ENCODE measurements at regions not wholly inside any gene's neighbourhood (a gene's known extent, or its start where the extent isn't known, plus 50 kb on each side); places are given as distances from the start of the nearest gene placed in this dataset.

DNA sequence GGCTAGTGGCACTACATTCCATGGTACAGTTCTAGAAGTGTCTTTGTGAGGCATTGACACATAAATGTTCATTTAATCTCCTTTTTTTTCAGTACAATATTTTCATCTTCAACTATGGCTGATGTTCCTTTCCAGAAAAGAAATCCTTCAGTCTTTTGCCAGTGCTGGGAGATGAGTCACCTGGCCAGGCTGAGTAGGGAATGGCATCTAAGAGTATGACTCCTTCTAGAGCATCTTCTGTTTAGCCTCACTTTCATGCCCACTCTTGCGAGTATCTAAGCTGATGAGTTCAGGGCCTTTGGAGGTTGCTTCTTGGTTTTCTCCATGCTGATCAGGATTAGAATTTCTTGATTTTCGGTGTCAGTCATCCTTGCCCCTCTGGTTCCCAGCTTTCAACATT lies 124.4 kb downstream of the SLC28A3 start:
- DNase-seq (ENCODE audit: low spot score) (no peak), ATAC-seq (no peak)
- Mint-ChIP-seq H3K9me3 (peaks cover 11% of the 10 kb centered on the region), H3K4me3 (no peak overlapping the region), H3K4me1 (no peaks in the 10 kb centered on the region), H3K27me3 (ENCODE audit: low read depth) (0 out of 2 replicates have a peak, but pooled peaks cover 3% of the 10 kb centered on the region), H3K36me3 (no peaks in the 10 kb centered on the region), H3K27ac (no peak overlapping the region)
- CTCF ChIA-PET, result no interaction called here
- POLR2A ChIA-PET, result no interaction called here
- TF ChIP-seq JUN (CRISPR knock-in tag; IDR thresholded peaks at IDR 0.05), result no peak
- TF ChIP-seq GABPB1 (CRISPR knock-in tag; IDR thresholded peaks at IDR 0.05), result no peak
- TF ChIP-seq, protein P1, sequence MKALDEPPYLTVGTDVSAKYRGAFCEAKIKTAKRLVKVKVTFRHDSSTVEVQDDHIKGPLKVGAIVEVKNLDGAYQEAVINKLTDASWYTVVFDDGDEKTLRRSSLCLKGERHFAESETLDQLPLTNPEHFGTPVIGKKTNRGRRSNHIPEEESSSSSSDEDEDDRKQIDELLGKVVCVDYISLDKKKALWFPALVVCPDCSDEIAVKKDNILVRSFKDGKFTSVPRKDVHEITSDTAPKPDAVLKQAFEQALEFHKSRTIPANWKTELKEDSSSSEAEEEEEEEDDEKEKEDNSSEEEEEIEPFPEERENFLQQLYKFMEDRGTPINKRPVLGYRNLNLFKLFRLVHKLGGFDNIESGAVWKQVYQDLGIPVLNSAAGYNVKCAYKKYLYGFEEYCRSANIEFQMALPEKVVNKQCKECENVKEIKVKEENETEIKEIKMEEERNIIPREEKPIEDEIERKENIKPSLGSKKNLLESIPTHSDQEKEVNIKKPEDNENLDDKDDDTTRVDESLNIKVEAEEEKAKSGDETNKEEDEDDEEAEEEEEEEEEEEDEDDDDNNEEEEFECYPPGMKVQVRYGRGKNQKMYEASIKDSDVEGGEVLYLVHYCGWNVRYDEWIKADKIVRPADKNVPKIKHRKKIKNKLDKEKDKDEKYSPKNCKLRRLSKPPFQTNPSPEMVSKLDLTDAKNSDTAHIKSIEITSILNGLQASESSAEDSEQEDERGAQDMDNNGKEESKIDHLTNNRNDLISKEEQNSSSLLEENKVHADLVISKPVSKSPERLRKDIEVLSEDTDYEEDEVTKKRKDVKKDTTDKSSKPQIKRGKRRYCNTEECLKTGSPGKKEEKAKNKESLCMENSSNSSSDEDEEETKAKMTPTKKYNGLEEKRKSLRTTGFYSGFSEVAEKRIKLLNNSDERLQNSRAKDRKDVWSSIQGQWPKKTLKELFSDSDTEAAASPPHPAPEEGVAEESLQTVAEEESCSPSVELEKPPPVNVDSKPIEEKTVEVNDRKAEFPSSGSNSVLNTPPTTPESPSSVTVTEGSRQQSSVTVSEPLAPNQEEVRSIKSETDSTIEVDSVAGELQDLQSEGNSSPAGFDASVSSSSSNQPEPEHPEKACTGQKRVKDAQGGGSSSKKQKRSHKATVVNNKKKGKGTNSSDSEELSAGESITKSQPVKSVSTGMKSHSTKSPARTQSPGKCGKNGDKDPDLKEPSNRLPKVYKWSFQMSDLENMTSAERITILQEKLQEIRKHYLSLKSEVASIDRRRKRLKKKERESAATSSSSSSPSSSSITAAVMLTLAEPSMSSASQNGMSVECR (CRISPR knock-in tag; IDR thresholded peaks at IDR 0.05; ENCODE audit: borderline replicate concordance), result no peak
- TF ChIP-seq, protein P2, sequence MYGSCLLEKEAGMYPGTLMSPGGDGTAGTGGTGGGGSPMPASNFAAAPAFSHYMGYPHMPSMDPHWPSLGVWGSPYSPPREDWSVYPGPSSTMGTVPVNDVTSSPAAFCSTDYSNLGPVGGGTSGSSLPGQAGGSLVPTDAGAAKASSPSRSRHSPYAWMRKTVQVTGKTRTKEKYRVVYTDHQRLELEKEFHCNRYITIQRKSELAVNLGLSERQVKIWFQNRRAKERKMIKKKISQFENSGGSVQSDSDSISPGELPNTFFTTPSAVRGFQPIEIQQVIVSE (CRISPR knock-in tag; IDR thresholded peaks at IDR 0.05; ENCODE audit: borderline replicate concordance), result no peak
- TF ChIP-seq MYBL2 (CRISPR knock-in tag; IDR thresholded peaks at IDR 0.05), result no peak
- TF ChIP-seq MXD4 (CRISPR knock-in tag; IDR thresholded peaks at IDR 0.05; ENCODE audit: borderline replicate concordance), result no peak
- TF ChIP-seq, protein P3, sequence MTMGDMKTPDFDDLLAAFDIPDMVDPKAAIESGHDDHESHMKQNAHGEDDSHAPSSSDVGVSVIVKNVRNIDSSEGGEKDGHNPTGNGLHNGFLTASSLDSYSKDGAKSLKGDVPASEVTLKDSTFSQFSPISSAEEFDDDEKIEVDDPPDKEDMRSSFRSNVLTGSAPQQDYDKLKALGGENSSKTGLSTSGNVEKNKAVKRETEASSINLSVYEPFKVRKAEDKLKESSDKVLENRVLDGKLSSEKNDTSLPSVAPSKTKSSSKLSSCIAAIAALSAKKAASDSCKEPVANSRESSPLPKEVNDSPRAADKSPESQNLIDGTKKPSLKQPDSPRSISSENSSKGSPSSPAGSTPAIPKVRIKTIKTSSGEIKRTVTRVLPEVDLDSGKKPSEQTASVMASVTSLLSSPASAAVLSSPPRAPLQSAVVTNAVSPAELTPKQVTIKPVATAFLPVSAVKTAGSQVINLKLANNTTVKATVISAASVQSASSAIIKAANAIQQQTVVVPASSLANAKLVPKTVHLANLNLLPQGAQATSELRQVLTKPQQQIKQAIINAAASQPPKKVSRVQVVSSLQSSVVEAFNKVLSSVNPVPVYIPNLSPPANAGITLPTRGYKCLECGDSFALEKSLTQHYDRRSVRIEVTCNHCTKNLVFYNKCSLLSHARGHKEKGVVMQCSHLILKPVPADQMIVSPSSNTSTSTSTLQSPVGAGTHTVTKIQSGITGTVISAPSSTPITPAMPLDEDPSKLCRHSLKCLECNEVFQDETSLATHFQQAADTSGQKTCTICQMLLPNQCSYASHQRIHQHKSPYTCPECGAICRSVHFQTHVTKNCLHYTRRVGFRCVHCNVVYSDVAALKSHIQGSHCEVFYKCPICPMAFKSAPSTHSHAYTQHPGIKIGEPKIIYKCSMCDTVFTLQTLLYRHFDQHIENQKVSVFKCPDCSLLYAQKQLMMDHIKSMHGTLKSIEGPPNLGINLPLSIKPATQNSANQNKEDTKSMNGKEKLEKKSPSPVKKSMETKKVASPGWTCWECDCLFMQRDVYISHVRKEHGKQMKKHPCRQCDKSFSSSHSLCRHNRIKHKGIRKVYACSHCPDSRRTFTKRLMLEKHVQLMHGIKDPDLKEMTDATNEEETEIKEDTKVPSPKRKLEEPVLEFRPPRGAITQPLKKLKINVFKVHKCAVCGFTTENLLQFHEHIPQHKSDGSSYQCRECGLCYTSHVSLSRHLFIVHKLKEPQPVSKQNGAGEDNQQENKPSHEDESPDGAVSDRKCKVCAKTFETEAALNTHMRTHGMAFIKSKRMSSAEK (CRISPR knock-in tag; IDR thresholded peaks at IDR 0.05; ENCODE audit: borderline replicate concordance), result no peak
- TF ChIP-seq, protein P4, sequence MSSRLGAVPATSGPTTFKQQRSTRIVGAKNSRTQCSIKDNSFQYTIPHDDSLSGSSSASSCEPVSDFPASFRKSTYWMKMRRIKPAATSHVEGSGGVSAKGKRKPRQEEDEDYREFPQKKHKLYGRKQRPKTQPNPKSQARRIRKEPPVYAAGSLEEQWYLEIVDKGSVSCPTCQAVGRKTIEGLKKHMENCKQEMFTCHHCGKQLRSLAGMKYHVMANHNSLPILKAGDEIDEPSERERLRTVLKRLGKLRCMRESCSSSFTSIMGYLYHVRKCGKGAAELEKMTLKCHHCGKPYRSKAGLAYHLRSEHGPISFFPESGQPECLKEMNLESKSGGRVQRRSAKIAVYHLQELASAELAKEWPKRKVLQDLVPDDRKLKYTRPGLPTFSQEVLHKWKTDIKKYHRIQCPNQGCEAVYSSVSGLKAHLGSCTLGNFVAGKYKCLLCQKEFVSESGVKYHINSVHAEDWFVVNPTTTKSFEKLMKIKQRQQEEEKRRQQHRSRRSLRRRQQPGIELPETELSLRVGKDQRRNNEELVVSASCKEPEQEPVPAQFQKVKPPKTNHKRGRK (CRISPR knock-in tag; IDR thresholded peaks at IDR 0.05; ENCODE audit: borderline replicate concordance), result no peak
- TF ChIP-seq RELA (CRISPR knock-in tag; IDR thresholded peaks at IDR 0.05; ENCODE audit: borderline replicate concordance), result no peak
- TF ChIP-seq HMGA2 (CRISPR knock-in tag; IDR thresholded peaks at IDR 0.05), result no peak
- TF ChIP-seq NR1H2 (CRISPR knock-in tag; IDR thresholded peaks at IDR 0.05), result no peak
- TF ChIP-seq, protein P5, sequence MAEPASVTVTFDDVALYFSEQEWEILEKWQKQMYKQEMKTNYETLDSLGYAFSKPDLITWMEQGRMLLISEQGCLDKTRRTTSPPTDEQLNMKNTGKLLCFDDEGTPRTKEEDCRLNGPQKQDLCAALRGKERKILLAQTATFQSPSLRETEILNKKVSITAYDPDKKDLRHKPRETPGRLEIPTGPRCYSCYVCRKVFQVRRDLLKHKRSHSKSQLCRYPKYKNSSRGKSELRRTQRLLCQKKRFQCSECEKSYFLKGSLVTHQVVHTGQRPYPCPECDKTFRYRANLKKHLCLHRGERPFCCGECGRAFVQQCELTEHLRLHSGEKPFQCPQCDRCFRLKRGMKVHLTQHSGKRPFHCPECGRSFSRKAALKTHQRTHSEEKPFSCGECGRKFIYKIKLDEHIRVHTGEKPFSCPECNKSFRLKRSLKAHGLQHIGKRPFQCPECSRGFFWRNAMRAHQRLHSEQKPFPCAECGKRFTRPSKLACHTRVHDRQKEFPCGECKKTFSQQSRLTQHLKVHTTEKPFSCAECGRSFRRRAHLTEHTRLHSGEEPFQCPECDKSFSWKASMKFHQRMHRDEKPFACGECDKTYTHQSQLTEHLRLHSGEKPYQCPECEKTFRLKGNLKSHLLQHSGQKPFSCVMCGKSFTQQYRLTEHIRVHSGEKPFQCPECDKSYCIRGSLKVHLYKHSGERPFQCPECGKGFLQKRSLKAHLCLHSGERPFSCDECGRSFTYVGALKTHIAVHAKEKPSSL (CRISPR knock-in tag; conservative IDR thresholded peaks at IDR 0.05), result no peak
- TF ChIP-seq, protein P6, sequence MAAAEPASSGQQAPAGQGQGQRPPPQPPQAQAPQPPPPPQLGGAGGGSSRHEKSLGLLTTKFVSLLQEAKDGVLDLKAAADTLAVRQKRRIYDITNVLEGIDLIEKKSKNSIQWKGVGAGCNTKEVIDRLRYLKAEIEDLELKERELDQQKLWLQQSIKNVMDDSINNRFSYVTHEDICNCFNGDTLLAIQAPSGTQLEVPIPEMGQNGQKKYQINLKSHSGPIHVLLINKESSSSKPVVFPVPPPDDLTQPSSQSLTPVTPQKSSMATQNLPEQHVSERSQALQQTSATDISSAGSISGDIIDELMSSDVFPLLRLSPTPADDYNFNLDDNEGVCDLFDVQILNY (CRISPR knock-in tag; IDR thresholded peaks at IDR 0.05), result no peak
- TF ChIP-seq ZNF121 (CRISPR knock-in tag; IDR thresholded peaks at IDR 0.05), result no peak
- TF ChIP-seq, protein P7, sequence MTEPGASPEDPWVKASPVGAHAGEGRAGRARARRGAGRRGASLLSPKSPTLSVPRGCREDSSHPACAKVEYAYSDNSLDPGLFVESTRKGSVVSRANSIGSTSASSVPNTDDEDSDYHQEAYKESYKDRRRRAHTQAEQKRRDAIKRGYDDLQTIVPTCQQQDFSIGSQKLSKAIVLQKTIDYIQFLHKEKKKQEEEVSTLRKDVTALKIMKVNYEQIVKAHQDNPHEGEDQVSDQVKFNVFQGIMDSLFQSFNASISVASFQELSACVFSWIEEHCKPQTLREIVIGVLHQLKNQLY (CRISPR knock-in tag; IDR thresholded peaks at IDR 0.05), result no peak
- TF ChIP-seq ZNF138 (CRISPR knock-in tag; conservative IDR thresholded peaks at IDR 0.05), result no peak
- no peak for TF ChIP-seq GRHL2 (CRISPR knock-in tag; IDR thresholded peaks at IDR 0.05; ENCODE audit: insufficient replicate concordance, severe bottlenecking)
